Upper lobe of right lung (tissue), 1 donor: ENCODE measurements at regions not wholly inside any gene's neighbourhood (a gene's known extent, or its start where the extent isn't known, plus 50 kb on each side); places are given as distances from the start of the nearest gene placed in this dataset.
"Not testable (repeated sequence)": the region's sequence is repeated elsewhere in the genome, so short reads cannot be mapped to it uniquely, and the experiment has no call there.

Source experiments
- ATAC-seq: fragments of 200-7000 bp; cut with Tn5 transposase; one replicate; pipeline ENCODE4 v1.9.1; 2020; ENCODE audit warnings: mild to moderate bottlenecking, moderate library complexity
- DNase-seq: peaks from one replicate; pipeline ENCODE4 v3.0.0-alpha.2; 2020
- H3K27ac ChIP-seq: fragments of 200-600 bp; one replicate; pipeline ENCODE4 v1.8.0; 2022
- H3K27me3 ChIP-seq: fragments of 200-600 bp; one replicate; pipeline ENCODE4 v1.8.0; 2022; ENCODE audit warnings: mild to moderate bottlenecking
- H3K36me3 ChIP-seq: fragments of 200-600 bp; one replicate; pipeline ENCODE4 v1.8.0; 2022
- H3K4me1 ChIP-seq: fragments of 200-600 bp; one replicate; pipeline ENCODE4 v1.8.0; 2022
- H3K4me3 ChIP-seq: fragments of 200-600 bp; one replicate; pipeline ENCODE4 v1.8.0; 2022; ENCODE audit warnings: mild to moderate bottlenecking
- H3K9me3 ChIP-seq: fragments of 200-600 bp; one replicate; pipeline ENCODE4 v1.8.0; 2022
- intact Hi-C: fragments of 100-400 bp; cut with DNase I; formaldehyde crosslinking; loops from one replicate; pipeline ENCODE4 v1.11.0; 2022
- TF ChIP-seq, protein P1 (sequence below): fragments of 200-600 bp; IDR thresholded peaks from one replicate; pipeline ENCODE4 v1.8.0; 2022; ENCODE audit warnings: antibody characterized with exemption
- donor health status: DM: no; HTN: yes; CAD: no; lungs with severe emphysema.

DNA sequence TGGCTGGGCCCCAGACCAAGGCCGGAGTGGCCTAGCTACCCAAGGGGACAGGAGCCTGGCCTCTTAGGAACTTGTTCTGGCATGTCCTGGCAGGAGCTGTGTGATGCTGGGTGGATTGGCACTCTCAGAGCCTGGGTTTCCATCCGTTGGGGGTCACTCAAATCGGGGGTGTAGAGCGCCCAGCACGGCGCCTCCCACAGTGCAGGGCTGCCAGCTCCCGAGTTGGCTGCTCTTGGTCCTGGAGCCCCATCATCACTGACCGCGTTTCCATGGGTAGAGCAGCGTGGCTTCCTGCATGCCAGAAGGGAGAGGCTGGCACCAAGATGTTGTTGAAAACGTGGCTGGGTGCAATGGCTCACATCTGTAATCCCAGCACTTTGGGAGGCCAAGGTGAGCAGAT, 70.3 kb downstream of the UNCX start:
- H3K4me3 ChIP-seq = no peak overlapping the region
- DNase-seq (no peak), ATAC-seq (no peak)
- H3K9me3 ChIP-seq = no peaks in the 10 kb centered on the region
- no peak overlapping the region for H3K27ac ChIP-seq
- intact Hi-C loops = no loop called here
- H3K4me1 ChIP-seq = no peaks in the 10 kb centered on the region
- H3K27me3 ChIP-seq = peaks cover 23% of the 10 kb centered on the region
- H3K36me3 ChIP-seq = no peaks in the 10 kb centered on the region
- TF ChIP-seq, protein P1, sequence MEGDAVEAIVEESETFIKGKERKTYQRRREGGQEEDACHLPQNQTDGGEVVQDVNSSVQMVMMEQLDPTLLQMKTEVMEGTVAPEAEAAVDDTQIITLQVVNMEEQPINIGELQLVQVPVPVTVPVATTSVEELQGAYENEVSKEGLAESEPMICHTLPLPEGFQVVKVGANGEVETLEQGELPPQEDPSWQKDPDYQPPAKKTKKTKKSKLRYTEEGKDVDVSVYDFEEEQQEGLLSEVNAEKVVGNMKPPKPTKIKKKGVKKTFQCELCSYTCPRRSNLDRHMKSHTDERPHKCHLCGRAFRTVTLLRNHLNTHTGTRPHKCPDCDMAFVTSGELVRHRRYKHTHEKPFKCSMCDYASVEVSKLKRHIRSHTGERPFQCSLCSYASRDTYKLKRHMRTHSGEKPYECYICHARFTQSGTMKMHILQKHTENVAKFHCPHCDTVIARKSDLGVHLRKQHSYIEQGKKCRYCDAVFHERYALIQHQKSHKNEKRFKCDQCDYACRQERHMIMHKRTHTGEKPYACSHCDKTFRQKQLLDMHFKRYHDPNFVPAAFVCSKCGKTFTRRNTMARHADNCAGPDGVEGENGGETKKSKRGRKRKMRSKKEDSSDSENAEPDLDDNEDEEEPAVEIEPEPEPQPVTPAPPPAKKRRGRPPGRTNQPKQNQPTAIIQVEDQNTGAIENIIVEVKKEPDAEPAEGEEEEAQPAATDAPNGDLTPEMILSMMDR = no peak

DNA sequence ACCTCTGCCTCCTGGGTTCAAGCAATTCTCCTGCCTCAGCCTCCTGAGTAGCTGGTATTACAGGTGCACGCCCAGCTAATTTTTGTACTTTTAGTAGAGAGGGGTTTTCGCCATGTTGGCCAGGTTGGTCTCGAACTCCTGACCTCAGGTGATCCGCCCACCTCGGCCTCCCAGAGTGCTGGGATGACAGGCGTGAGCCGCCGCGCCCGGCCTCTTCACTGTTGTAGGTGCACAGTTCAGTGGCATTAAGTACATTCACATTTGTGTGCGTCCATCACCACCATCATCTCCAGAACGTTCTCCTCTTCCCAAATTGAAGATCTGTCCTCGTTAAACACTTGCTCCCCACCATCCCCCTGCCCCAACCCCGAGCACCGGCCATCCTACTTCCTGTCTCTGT, 71.3 kb downstream of the UNCX start:
- DNase-seq, ATAC-seq, H3K4me1 ChIP-seq, H3K4me3 ChIP-seq, intact Hi-C loops, H3K36me3 ChIP-seq, H3K9me3 ChIP-seq, H3K27ac ChIP-seq: not testable (repeated sequence)
- H3K27me3 ChIP-seq = peaks cover 21% of the 10 kb centered on the region

DNA sequence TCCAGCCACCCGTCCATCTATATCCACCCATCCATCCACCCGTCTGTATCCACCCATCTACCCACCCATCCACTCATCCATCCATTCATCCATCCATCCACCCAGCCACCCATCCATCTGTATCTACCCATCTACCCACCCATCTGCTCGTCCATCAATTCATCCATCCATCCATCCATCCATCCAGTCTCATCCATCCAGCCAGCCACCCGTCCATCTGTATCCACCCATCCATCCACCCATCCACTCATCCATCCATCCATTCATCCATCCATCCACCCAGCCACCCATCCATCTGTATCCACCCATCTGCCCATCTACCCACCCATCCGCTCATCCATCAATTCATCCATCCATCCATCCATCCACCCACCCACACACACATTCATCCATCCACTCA, 73.2 kb downstream of the UNCX start:
- H3K27me3 ChIP-seq = peaks cover 10% of the 10 kb centered on the region
- H3K4me1 ChIP-seq = no peaks in the 10 kb centered on the region
- TF ChIP-seq, protein P1 = no peak
- no peak overlapping the region for H3K4me3 ChIP-seq
- DNase-seq (no peak), ATAC-seq (no peak)
- no peaks in the 10 kb centered on the region for H3K36me3 ChIP-seq
- H3K9me3 ChIP-seq = no peaks in the 10 kb centered on the region
- intact Hi-C loops = no loop called here
- no peak overlapping the region for H3K27ac ChIP-seq

DNA sequence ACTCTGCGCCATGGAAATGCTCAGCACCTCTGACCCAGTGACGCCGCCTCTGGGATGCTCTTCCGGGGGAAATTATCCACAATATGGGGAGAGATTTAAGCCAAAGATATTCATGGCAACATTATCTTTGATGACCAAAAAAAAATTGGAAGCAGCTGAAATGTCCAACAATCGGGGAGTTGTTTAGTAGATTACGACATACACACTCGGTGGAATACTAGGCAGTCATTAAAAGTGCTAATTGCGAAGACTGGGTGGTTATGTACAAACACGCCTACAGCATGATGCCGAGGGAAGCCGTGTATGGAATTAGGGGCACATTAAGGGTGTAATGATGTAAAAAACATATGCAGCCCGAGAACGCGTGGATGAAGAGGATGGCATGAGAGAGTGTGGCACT, 75.2 kb downstream of the UNCX start:
- TF ChIP-seq, protein P1 = no peak
- intact Hi-C loops = no loop called here

DNA sequence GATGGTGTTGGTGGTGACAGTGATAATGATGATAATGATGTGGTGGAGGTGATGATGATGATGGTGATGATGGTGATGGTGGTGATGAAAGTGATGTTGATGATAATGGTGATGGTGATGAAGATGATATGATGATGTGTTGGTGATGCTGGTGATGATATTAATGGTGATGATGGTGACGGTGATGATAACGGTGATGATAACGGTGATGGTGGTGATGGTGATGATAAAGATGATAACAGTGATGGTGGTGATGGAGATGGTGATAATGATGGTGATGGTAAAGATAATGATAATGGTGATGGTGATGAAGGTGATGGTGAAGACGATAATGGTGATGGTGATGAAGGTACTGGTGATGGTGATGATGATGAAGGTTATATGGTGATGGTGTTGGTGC, 76.6 kb downstream of the UNCX start:
- Histone ChIP-seq H3K27me3 (peaks cover under 1% of the 10 kb centered on the region), H3K4me3 (no peak overlapping the region), H3K36me3 (no peaks in the 10 kb centered on the region), H3K27ac (no peak overlapping the region), H3K4me1 (no peaks in the 10 kb centered on the region), H3K9me3 (no peaks in the 10 kb centered on the region)
- TF ChIP-seq, protein P1 = no peak
- no peak for ATAC-seq
- intact Hi-C loops = no loop called here
- no peak for DNase-seq

More for the DNA sequence above, 75.2 kb downstream of the UNCX start:
- no peaks in the 10 kb centered on the region for H3K36me3 ChIP-seq
- H3K4me1 ChIP-seq = no peaks in the 10 kb centered on the region
- DNase-seq = no peak
- H3K9me3 ChIP-seq = no peaks in the 10 kb centered on the region
- H3K4me3 ChIP-seq = no peak overlapping the region
- ATAC-seq = no peak
- H3K27me3 ChIP-seq = no peaks in the 10 kb centered on the region
- no peak overlapping the region for H3K27ac ChIP-seq

DNA sequence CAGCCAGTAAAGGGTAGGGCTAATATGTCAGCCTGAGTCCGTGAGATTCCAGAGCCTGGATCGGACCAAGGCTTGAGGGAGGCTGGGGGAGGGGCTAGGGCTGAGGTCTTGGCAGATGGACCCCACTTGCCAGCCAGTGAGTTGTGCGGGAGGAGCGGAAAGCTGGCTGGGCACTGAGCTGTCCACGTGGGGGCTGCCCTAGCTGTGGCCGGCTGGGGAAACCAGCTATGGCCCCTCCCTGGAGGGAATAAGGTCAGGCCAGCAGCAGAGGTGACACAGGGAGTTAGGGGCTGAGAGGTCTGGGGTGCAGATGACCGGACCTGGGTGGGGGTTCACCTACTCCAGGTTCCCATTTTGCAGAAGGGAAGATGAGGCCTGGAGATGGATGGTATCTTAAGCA, 77.3 kb downstream of the UNCX start:
- DNase-seq (no peak), ATAC-seq (no peak)
- intact Hi-C loops = no loop called here
- H3K27ac ChIP-seq = no peak overlapping the region
- no peaks in the 10 kb centered on the region for H3K9me3 ChIP-seq
- peaks cover 7% of the 10 kb centered on the region for H3K27me3 ChIP-seq
- no peaks in the 10 kb centered on the region for H3K36me3 ChIP-seq
- no peak overlapping the region for H3K4me3 ChIP-seq
- H3K4me1 ChIP-seq = no peaks in the 10 kb centered on the region
- TF ChIP-seq, protein P1 = no peak
